A549 (cell line): ENCODE measurements at regions not wholly inside any gene's neighbourhood (a gene's known extent, or its start where the extent isn't known, plus 50 kb on each side); places are given as distances from the start of the nearest gene placed in this dataset.

Experiments used
- BHLHE40 ChIP-seq: IDR thresholded peaks from 2 replicates; pipeline ENCODE4 v1.6.1; 2012; ENCODE audit warnings: low read depth, low read length, inconsistent platforms
- CHD2 ChIP-seq: fragments of 150-350 bp; IDR thresholded peaks from 2 replicates; pipeline ENCODE4 v1.6.1; 2014; ENCODE audit warnings: low read length; ENCODE audit not compliant: partially characterized antibody
- FOSL2 ChIP-seq, 2 experiments: fragments of 450-650 bp in 1 of 2; fragments of >200 bp in 1 of 2; sonication (Bioruptor Twin) in 1 of 2; formaldehyde crosslinking; IDR thresholded peaks; 2 replicates each; pipeline versions ENCODE4 v1.5.0 to v1.6.1; 2016 to 2020; ENCODE audit warnings: mild to moderate bottlenecking in 1 of 2, moderate library complexity in 1 of 2
- HOXB5 ChIP-seq: fragments of 250-450 bp; sonication (Bioruptor Pico); IDR thresholded peaks from 2 replicates; pipeline ENCODE4 v1.5.0; 2020; ENCODE audit warnings: mild to moderate bottlenecking, moderate library complexity
- JUN ChIP-seq, 2 experiments: fragments of >200 bp; sonication (Bioruptor Twin); formaldehyde crosslinking; IDR thresholded peaks; 2 replicates in 1 of 2; 3 replicates in 1 of 2; pipeline ENCODE4 v1.6.1; 2016 to 2017
- POLR2A ChIP-seq: IDR thresholded peaks from 2 replicates; pipeline ENCODE4 v1.6.1; 2012; ENCODE audit warnings: mild to moderate bottlenecking, low read length
- RAD21 ChIP-seq, 2 experiments: fragments of >200 bp in 1 of 2; sonication (Bioruptor Twin) in 1 of 2; formaldehyde crosslinking in 1 of 2; IDR thresholded peaks in 1 of 2; conservative IDR thresholded peaks in 1 of 2; 2 replicates in 1 of 2; 3 replicates in 1 of 2; pipeline ENCODE4 v1.6.1; 2012 to 2018; ENCODE audit warnings: inconsistent platforms in 1 of 2
- RNF2 ChIP-seq: fragments of 200-600 bp; sonication (generic); IDR thresholded peaks from 2 replicates; pipeline ENCODE4 v1.6.1; 2016; ENCODE audit warnings: low read depth, mild to moderate bottlenecking, antibody characterized with exemption, moderate library complexity, borderline replicate concordance
- SMC3 ChIP-seq: fragments of >200 bp; sonication (Bioruptor Twin); formaldehyde crosslinking; IDR thresholded peaks from 3 replicates; pipeline ENCODE4 v1.6.1; 2018; ENCODE audit warnings: inconsistent platforms
- ZC3H11A ChIP-seq: fragments of 450-650 bp; IDR thresholded peaks from 2 replicates; pipeline ENCODE4 v1.6.1; 2014; ENCODE audit warnings: antibody characterized with exemption, mild to moderate bottlenecking
- TF ChIP-seq, protein P1 (sequence below): fragments of >200 bp; sonication (Bioruptor Twin); formaldehyde crosslinking; IDR thresholded peaks from 3 replicates; pipeline ENCODE4 v1.5.1; 2016
- TF ChIP-seq, protein P2 (sequence below): fragments of 450-650 bp; IDR thresholded peaks from 2 replicates; pipeline ENCODE4 v1.6.1; 2014; ENCODE audit warnings: antibody characterized with exemption
- TF ChIP-seq, protein P3 (sequence below): fragments of 200-600 bp; sonication (generic); IDR thresholded peaks from 2 replicates; pipeline ENCODE4 v1.6.1; 2016; ENCODE audit warnings: antibody characterized with exemption, mild to moderate bottlenecking, moderate library complexity
- TF ChIP-seq, protein P4 (sequence below): IDR thresholded peaks from 2 replicates; pipeline ENCODE4 v1.6.1; 2012

DNA sequence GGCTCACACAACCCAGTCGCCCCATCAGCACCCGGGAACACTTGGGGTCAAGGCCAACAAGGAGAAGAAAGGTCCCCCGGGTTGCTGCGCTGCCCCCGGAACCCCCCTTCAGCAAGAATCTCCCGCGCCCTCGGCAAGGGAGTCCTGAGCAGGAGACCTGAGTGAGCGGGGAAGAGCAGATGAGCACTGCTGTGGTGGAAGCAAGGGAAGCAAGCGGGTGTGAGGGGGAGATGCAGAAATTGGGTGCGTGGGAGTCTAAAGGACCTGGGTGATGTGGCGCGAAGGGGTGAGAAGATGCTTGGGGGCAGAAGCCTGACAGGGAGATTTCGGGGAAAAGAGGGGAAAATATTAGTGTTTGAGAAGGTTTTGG lies 105.5 kb upstream of the PRB2 start:
- TF ChIP-seq, protein P1, sequence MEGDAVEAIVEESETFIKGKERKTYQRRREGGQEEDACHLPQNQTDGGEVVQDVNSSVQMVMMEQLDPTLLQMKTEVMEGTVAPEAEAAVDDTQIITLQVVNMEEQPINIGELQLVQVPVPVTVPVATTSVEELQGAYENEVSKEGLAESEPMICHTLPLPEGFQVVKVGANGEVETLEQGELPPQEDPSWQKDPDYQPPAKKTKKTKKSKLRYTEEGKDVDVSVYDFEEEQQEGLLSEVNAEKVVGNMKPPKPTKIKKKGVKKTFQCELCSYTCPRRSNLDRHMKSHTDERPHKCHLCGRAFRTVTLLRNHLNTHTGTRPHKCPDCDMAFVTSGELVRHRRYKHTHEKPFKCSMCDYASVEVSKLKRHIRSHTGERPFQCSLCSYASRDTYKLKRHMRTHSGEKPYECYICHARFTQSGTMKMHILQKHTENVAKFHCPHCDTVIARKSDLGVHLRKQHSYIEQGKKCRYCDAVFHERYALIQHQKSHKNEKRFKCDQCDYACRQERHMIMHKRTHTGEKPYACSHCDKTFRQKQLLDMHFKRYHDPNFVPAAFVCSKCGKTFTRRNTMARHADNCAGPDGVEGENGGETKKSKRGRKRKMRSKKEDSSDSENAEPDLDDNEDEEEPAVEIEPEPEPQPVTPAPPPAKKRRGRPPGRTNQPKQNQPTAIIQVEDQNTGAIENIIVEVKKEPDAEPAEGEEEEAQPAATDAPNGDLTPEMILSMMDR = no peak
- no peak for TF ChIP-seq JUN (IDR thresholded peaks at IDR 0.05)
- no peak for TF ChIP-seq RNF2
- no peak for TF ChIP-seq POLR2A
- TF ChIP-seq, protein P2, sequence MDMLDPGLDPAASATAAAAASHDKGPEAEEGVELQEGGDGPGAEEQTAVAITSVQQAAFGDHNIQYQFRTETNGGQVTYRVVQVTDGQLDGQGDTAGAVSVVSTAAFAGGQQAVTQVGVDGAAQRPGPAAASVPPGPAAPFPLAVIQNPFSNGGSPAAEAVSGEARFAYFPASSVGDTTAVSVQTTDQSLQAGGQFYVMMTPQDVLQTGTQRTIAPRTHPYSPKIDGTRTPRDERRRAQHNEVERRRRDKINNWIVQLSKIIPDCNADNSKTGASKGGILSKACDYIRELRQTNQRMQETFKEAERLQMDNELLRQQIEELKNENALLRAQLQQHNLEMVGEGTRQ = no peak
- no peak for TF ChIP-seq BHLHE40
- no peak for TF ChIP-seq CHD2
- TF ChIP-seq RAD21 (conservative IDR thresholded peaks at IDR 0.05 in 1 of 2, IDR thresholded peaks at IDR 0.05 in 1 of 2) = no peak
- TF ChIP-seq, protein P3, sequence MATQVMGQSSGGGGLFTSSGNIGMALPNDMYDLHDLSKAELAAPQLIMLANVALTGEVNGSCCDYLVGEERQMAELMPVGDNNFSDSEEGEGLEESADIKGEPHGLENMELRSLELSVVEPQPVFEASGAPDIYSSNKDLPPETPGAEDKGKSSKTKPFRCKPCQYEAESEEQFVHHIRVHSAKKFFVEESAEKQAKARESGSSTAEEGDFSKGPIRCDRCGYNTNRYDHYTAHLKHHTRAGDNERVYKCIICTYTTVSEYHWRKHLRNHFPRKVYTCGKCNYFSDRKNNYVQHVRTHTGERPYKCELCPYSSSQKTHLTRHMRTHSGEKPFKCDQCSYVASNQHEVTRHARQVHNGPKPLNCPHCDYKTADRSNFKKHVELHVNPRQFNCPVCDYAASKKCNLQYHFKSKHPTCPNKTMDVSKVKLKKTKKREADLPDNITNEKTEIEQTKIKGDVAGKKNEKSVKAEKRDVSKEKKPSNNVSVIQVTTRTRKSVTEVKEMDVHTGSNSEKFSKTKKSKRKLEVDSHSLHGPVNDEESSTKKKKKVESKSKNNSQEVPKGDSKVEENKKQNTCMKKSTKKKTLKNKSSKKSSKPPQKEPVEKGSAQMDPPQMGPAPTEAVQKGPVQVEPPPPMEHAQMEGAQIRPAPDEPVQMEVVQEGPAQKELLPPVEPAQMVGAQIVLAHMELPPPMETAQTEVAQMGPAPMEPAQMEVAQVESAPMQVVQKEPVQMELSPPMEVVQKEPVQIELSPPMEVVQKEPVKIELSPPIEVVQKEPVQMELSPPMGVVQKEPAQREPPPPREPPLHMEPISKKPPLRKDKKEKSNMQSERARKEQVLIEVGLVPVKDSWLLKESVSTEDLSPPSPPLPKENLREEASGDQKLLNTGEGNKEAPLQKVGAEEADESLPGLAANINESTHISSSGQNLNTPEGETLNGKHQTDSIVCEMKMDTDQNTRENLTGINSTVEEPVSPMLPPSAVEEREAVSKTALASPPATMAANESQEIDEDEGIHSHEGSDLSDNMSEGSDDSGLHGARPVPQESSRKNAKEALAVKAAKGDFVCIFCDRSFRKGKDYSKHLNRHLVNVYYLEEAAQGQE = peak; percentile 81
- TF ChIP-seq ZC3H11A = no peak
- TF ChIP-seq, protein P4, sequence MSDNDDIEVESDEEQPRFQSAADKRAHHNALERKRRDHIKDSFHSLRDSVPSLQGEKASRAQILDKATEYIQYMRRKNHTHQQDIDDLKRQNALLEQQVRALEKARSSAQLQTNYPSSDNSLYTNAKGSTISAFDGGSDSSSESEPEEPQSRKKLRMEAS = no peak
- no peak for TF ChIP-seq HOXB5
- TF ChIP-seq SMC3 = no peak
- no peak for TF ChIP-seq FOSL2 (IDR thresholded peaks at IDR 0.05)
- TF ChIP-seq FOSL2 (CRISPR knock-in tag; IDR thresholded peaks at IDR 0.05) = no peak
